ENCODE measurements at regions not wholly inside any gene's neighbourhood (a gene's known extent, or its start where the extent isn't known, plus 50 kb on each side); places are given as distances from the start of the nearest gene placed in this dataset.

GRCh38 chr2:22855761-22856184 is 529.2 kb upstream of the KLHL29 start:
- DNase-seq (ENCODE audit: low read depth in 2 of 2, low spot score in 1 of 2) = no peak

DNA sequence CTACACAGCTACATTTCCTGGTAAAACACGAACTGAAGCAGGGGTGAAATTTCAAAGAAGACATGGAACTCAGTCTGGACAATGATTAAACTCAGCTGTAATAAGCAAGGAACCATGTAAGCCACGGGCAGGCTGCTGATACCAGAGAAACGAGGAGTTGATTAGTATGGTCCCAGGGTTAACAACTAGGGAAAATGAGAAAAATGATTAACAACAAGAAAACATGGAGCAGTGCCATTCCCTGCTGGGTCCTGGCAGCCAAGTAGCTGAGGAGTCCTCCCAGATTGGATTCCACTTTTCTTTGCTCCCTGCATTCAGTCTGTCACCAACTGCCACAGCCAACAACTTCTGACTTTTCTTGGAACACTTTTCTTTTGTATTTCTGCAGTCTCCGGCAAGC is 517.0 kb upstream of the KLHL29 start:
- no peak for DNase-seq (ENCODE audit: low read depth in 2 of 2, low spot score in 1 of 2)

DNA sequence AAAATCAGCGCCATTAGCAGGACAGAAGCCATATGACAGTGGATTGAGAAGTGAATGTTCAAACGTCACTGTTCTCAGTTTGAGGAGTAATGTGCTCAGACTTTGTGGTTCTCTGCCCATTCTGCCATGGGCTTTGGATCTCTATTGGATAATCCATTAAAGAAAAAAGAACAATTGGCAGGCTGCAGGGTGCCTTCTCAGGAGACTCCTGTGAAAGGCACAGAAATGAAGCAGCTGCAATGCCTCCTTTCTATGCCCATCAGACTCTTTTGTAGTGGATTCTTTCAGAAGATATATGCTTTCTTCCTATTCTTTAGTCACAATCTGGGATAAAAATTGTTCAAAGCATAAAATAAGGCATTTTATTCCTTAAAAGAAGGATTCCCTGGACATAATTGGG is 506.9 kb upstream of the KLHL29 start:
- DNase-seq (ENCODE audit: low read depth in 2 of 2, low spot score in 1 of 2) = no peak

DNA sequence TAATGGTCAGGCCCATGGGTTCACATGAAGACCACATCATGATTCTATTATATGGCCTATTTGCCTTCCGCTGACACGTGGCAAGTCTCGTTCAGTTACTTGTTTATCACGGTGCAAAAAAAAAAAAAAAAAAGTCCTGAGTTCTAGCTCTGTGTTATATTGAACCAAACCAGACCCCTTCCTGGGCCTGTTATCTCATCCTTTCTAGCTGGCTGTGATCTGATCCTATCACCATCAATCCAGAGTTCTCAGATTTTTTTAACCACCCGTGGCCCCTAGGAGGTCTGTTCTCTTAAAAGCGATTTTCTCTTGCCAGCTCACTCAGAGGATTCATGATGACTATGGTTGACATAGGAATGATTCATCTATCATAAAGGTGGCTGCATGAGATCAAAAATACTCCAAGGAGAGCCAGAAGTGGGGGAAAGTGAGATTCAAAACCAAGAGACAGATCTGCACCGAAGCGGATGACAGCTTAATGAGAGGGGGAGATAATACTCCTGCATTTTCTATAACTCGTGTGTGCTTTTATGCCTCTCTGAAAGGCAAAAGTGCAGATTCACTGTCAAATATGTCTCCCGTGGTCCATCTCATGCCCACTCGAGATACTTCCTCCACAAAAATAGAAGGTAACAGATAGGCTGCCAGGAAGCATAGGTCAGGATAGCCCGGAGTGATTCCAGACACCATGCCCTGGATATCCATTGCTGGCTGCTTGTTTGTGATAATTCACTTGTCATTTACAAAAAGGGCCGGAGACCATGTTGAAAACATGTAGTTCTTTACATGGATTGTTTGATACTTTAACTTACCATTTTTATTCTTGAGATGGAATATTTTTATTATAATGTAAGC is 505.7 kb upstream of the KLHL29 start:
- DNase-seq (ENCODE audit: low read depth in 2 of 2, low spot score in 1 of 2) = no peak

GRCh38 chr2:22880161-22880560 is 504.8 kb upstream of the KLHL29 start:
- DNase-seq (ENCODE audit: low read depth in 2 of 2, low spot score in 1 of 2) = no peak

GRCh38 chr2:22882011-22882410 is 503.0 kb upstream of the KLHL29 start:
- no peak for DNase-seq (ENCODE audit: low read depth in 2 of 2, low spot score in 1 of 2)

DNA sequence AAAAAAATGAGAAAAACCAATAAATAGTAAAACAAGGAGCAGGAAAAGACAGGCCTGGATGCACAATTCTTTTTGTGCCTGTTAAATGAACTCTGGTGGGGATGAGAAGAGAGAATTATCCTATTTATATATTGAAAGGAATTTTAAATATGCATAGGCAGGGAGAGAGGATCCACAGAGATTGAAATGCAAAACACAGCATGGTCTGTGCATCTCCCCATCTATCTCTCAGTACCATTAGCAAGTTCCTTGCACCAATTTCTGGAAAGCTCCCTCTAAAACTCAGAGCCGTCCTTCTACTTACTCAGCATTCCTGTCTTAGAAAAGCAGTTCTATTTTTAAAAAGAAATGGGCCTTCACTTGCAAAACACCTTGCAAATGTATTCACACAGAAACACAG is 502.3 kb upstream of the KLHL29 start:
- DNase-seq (ENCODE audit: low read depth in 2 of 2, low spot score in 1 of 2) = no peak

DNA sequence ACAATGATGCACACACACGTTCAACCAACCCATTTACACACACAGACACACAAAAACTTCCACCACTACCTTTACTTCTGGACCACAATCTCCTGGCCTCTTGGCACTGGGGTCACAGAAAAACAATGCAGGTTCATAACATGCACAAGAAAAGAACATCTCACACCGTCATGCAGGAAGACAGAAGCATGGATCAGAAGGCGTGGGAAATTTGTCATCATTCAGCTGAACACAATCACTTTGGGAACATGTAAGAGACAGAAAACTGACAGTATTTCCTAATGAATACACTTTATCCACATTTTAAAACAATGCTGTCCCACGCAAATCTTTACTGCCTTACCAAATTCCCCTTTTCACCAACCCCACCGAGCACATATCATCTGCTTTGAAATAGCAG is 501.9 kb upstream of the KLHL29 start:
- DNase-seq (ENCODE audit: low read depth in 2 of 2, low spot score in 1 of 2) = no peak

DNA sequence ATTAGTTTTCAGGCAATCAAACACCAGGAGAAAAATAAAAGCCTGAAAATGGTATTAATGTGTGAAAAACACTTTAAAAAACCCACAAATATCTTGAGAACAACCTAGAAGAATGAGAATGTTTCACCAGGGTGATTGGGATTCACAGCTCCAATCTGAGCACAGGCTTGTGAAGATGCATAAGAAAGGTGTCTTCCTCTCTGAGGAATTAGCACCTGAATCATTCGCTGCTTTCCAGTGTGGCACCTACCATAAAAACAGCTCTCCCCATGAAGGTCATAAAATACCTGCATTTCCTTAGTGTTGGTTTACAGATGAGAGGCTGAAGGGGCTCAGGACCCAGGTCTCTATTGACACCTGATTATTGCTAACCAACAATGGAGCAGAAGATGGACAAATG is 499.7 kb upstream of the KLHL29 start:
- DNase-seq (ENCODE audit: low read depth in 2 of 2, low spot score in 1 of 2) = no peak

- DNase-seq (ENCODE audit: low read depth in 2 of 2, low spot score in 1 of 2) = no peak
Measured at GRCh38 chr2:22887426-22887825, 497.6 kb upstream of the KLHL29 start.

- no peak for DNase-seq (ENCODE audit: low read depth in 2 of 2, low spot score in 1 of 2)
Measured at GRCh38 chr2:22887845-22888244, 497.1 kb upstream of the KLHL29 start.

DNA sequence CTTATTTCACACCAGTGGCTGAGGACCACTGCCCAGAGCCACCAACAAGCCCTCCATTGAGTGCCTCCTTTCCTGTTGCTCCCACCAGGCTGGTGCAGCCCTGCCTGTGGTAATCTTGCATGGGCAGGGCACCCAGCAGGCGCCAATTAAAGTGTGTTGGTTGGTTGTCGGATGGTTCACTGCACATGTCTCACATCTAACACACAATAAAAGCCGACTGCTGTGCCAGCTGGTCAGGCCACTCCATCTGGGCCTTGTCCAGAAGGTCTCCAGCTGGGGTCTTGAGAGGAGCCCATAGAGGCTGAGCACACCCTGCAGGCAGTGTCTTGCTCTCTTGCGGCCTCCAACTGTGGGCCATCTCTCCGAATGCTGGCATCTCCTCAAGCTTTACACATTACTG is 494.8 kb upstream of the KLHL29 start:
- DNase-seq (ENCODE audit: low read depth in 2 of 2, low spot score in 1 of 2) = no peak

GRCh38 chr2:22893761-22894517 is 491.0 kb upstream of the KLHL29 start:
- no peak for DNase-seq (ENCODE audit: low read depth in 2 of 2, low spot score in 1 of 2)

DNA sequence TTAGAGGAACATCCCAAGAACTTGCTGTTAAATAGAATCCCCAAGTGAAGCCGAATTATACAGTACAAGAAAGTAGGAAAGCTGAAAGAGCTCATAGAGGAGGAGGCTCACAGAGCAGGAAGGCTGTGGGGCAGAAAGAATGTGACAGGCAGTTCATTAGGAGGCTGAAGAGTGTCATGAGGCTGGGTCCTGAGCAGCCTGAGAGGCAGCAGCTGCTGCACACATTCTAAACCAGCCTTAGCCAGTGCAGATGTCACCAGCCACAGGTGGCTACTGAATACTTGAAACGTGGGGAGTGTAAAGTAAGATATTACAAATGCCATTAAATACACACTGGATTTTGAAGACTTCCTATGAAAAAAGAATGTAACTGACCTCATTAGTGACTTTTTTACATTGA is 490.2 kb upstream of the KLHL29 start:
- no peak for DNase-seq (ENCODE audit: low read depth in 2 of 2, low spot score in 1 of 2)

DNA sequence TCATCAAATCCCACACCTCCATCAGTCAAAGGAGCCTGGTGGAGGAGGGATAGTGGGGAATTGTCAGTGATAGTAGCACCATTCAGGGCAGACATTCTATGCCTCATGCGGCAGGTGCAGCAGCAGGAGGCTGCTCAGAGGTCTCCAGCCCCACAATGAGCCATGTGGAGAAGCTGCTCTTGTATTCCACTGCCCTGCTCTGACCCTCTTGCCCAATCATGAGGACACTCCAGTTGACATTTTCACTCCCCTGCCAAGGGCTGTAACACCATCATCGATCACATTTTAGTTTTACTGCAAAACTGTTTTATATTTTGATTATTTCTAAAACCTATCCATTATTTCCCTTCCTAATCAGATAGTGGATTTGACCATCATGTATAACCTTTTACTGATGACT is 487.6 kb upstream of the KLHL29 start:
- no peak for DNase-seq (ENCODE audit: low read depth in 2 of 2, low spot score in 1 of 2)

DNA sequence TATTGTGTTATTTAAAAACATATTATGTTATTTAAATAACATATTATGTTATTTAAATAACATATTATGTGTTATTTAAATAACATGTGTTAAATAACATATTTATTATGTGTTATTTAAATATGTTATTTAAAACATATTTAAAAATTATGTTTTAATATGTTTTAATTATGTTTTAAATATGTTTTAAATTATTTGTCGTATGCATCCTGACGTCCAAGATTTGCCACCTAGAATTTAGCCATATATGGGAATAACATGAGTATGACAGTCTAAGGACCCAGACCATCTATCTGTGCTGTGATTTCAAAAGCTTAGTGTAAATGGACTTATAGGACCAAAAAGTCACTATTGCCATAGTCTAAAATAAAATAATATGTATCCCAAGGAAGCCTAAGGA is 484.3 kb upstream of the KLHL29 start:
- DNase-seq (ENCODE audit: low read depth in 2 of 2, low spot score in 1 of 2) = no peak

DNA sequence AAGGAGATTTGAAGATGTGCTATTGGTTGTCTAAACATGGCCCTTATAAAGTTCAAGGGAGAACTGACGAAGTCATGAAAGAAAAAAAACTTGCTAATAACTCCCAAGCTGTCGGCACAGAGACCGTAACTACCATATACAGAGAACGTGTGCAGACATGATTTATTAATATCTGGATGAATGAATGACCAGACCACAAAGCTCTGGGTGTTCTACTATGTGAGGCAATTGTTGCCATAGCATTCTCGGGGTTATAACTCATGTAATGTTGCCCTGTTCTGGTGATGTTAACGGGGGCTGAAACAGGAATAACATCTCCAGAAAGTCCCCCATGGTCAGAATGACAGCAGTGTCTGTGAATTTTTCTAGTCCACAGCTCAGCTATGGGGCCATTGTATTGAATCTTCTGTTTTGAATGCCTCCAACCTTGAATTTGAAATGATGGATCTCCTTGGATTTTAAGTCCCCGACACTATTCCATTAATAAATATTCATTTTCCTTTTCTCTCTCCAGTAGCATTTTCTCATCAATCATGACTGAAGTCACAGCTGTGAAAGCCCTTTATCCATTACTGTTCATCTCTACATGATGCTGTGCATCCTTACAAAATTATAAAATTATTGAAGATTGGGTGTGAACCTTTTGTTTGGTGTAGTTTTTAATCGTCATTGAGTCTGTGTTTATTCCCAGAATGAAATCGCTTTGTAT is 483.4 kb upstream of the KLHL29 start:
- DNase-seq (ENCODE audit: low read depth in 2 of 2, low spot score in 1 of 2) = no peak

- DNase-seq (ENCODE audit: low read depth in 2 of 2, low spot score in 1 of 2) = no peak
Measured at GRCh38 chr2:22902180-22902550, 482.8 kb upstream of the KLHL29 start.

DNA sequence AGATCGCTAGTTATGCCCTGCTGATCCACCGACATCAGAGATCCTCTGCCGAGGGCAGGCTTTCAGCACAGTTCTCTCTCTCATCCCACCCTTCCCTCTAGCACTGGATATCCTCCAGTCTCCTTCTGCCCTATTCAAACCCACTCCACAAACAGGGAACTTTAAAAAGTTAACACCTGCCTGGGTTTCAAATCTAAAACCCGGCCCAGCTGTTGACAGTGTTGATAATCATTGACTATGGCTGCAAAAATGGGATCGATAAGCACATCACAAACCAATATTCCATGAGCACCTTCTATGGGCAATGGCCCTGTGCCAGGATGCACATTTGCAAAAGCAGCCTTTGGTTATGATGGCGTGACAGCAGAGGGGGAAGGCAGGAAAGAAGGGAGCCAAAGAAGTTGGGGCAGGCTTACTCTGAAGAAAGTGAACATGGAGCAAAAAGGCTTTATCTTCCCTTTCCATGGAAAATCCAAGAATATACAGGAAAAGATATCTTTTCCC is 482.3 kb upstream of the KLHL29 start:
- no peak for DNase-seq (ENCODE audit: low read depth in 2 of 2, low spot score in 1 of 2)

DNA sequence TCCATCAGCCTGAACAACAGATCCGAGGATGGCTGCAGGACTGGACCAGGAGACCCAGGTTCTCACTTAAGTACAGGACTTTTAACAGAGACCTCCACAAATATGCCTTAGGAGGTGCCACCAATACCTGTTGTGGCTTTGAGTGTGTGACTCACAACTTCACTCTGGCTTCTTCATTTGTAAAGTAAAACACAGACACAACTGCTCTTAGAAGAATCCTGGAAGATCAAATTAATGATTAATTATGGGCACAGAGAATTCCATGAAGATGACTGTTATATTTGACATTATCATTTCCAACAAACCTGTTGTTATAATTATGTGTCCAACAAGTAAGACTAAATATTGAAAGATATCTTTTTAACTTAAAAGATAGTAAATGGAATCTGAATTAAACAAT is 481.4 kb upstream of the KLHL29 start:
- DNase-seq (ENCODE audit: low read depth in 2 of 2, low spot score in 1 of 2) = no peak

- DNase-seq (ENCODE audit: low read depth in 2 of 2, low spot score in 1 of 2) = no peak
Measured at GRCh38 chr2:22904126-22904684, 480.8 kb upstream of the KLHL29 start.
